Cerebellar nuclear complex (tissue), 1 donor: ENCODE measurements at regions not wholly inside any gene's neighbourhood (a gene's known extent, or its start where the extent isn't known, plus 50 kb on each side); places are given as distances from the start of the nearest gene placed in this dataset.
"Not testable (repeated sequence)": the region's sequence is repeated elsewhere in the genome, so short reads cannot be mapped to it uniquely, and the experiment has no call there.

Experiments
- DNase-seq, 2 experiments: peaks; one replicate each; lab custom pipeline; 2025; lab: John Stamatoyannopoulos, UW

DNA sequence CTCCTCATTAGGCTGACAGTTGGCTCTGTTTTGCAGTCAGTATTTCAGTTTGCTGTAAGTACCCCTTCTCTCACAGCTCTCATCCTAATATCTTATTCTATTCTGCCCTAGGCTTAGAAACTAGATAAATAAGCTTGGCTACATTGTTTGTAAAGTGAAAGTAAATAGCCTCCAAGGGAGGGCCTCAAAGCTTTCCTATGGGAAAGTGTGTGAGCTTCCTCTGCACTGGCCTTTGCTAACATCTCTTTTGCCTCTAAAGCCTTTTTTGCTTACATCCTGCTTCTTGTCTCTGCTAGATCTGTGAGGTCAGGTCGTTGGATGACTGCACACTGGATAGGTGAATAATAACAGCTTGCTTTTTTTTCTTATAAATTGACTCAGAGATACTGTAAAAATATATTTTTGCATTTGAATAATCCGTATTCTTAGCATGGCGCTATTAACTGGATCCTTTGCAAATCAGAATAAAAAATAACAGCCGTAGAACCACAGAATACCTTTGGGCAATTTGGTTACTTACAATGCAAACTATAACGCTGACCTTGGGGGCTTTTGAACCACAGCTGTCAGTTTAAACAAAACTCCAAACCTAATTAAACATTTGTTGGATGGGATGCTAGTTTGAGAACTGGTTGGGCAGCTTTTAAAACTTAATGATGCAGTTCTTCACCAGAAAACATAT is 55.1 kb downstream of the TTC6 start:
- no peak for DNase-seq

- DNase-seq = no peak
Observed at GRCh38 chr14:37652042-37652441, 56.6 kb downstream of the TTC6 start.

DNA sequence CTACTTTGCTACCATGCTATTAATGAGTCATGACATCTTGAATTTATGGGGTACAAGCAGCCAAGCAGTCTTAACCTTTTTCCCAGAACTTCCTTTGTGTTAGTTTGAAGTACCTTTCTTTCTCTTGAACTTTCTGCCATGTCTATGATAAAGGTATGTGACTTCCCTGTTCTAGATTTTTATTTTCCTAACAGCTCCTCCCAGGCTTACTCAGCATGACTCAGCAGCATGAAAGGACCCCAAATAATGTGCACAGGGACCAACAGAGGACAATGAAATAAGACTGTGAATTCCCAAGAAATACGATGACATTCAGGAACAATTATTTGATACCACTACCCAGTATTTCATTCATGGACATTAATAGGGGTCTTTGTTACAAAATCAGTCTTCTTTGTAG is 60.0 kb downstream of the TTC6 start:
- no peak for DNase-seq

GRCh38 chr14:37658156-37658555 is 62.7 kb downstream of the TTC6 start:
- DNase-seq = no peak

GRCh38 chr14:37663498-37663897 is 68.1 kb downstream of the TTC6 start:
- DNase-seq = no peak

- DNase-seq = no peak
Observed at GRCh38 chr14:37665479-37665878, 70.0 kb downstream of the TTC6 start.

- DNase-seq = no peak
Observed at GRCh38 chr14:37665951-37666350, 70.5 kb downstream of the TTC6 start.

DNA sequence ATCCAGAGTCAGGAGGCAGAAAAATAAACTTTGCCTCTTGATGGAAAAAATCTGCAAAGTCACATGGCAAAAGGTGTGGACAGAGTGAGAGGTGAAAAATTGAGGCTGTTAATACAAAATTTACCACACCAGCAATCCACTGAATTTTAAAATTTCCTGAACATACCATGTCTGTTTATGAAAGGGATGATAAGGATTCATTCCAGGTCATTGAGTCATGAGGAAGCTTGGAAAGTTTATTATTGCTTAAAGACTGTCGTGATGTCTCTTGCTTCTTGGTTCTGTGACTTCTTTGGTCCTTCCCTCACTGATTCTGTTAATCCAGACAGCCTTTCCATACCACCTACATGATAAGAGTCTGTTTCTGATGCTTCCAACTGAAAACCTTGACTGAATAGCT is 73.2 kb downstream of the TTC6 start:
- DNase-seq = no peak

GRCh38 chr14:37669242-37669641 is 73.8 kb downstream of the TTC6 start:
- DNase-seq = no peak

- DNase-seq = no peak
Observed at GRCh38 chr14:37673439-37673838, 78.0 kb downstream of the TTC6 start.

- DNase-seq = no peak
Observed at GRCh38 chr14:37678916-37679315, 83.5 kb downstream of the TTC6 start.

- no peak for DNase-seq
Observed at GRCh38 chr14:37681486-37681885, 86.1 kb downstream of the TTC6 start.

- not testable (repeated sequence) for DNase-seq
Observed at GRCh38 chr14:37692680-37693079, 97.3 kb downstream of the TTC6 start.

GRCh38 chr14:37693420-37693819 is 98.0 kb downstream of the TTC6 start:
- not testable (repeated sequence) for DNase-seq

DNA sequence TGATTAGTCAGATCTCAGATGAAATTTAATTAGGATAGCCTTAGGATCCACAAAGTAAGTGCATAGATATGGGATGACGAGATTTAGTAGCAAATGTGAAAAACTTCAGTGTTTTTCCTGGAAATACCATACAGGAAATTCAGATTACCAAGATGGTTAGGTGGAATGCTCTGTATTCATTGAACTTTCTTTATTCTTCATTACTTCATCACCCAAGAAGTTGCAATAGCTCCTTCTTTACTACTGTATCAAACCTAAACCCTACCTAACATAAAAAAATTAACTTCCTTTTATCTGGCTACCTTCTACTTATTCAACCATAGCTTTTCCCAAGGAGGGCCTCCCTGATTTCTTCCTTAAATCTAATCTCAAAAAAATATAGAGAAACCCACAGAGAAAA is 100.4 kb downstream of the TTC6 start:
- DNase-seq = no peak

GRCh38 chr14:37697489-37698121 is 102.2 kb downstream of the TTC6 start:
- DNase-seq = no peak

DNA sequence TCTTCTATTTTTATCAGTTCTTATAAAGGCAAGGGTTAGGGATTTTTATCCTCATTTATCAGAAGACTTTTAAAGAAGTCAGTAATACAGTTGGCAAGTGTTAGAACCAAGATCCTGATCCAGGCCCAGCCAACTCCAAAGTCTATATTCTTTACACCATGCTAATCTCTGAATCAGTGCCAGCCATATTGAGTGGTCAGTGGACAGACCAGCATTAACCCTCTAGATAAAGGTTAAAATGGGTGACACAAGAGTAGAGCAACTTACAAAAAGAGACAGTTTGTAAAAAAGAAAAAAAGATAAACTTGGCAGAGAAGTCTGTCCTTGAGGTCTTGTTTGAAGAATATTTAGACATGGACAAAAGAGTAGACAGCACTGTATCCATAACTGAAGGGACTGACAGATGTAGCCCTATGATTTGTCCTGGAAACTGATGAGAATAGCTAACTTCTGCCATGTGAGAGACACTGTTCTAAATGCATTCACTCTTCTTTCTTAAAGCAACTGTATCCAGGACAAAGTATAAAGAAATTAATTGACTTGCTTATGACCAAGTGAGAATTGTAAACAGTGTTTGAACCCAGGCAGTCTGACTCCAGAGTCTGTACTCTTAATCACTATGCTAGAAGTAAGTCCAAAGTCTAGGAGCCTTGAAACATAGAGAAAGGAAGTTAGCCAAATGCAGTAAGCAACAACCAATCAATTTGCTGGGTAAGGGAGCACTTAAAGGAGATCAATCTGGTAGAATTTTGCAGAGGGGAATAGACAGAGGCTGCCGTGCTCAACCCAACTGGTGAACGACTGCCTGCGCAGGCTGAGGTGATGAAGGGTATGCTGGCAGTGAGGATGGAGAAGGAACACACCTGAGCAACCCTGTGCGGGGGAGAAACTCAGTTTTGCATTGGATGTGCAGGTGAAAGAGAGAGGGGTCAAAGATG is 103.7 kb downstream of the TTC6 start:
- no peak for DNase-seq

- no peak for DNase-seq
Observed at GRCh38 chr14:37707716-37708115, 112.3 kb downstream of the TTC6 start.

DNA sequence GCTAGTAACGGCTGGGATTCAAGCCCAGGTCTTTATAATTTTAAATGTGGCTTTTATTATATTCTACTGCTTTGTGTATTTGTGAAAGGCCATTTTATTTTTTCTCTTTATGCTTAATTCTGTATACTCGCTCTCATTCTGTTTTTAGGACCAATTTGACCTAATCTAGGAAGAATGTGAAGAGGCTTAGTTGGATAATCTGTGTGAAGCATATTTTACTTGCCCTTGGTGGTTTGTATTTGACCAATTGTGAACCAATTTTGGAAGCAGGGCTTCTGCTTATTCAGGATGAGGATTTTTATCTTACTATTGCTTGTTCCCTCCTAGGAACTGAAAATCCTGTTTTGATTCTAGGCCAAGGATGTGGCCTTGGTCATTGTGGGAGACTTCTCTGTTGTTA is 113.1 kb downstream of the TTC6 start:
- DNase-seq = no peak

- DNase-seq = no peak
Observed at GRCh38 chr14:37709419-37710195, 114.2 kb downstream of the TTC6 start.

DNA sequence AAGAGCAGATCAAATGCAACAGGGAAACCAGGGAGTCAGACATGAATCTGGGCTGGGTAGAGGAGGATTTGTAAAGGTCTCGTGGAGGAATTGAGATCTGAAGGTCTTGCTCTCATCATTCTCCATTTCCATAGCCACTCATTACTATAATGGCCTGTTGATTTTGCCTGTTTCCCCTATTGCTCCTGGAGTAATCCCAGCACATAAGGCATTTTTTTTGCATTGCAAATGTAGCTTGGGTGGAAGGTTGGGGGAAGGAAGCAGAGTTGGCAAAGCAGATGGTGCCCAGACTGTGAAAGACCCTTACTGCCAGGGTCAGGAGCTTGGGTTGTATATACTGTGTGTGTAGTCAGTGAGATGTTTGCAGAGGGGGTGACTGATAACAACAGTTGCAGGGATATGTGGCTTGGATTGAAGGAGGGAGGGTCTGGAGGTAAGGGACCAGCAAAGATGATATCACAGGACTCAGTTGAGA is 116.0 kb downstream of the TTC6 start:
- DNase-seq = no peak
